OCI-LY1 (cell line): ENCODE measurements at regions not wholly inside any gene's neighbourhood (a gene's known extent, or its start where the extent isn't known, plus 50 kb on each side); places are given as distances from the start of the nearest gene placed in this dataset.

Experiments used
- H2AFZ ChIP-seq: fragments of 200-600 bp; sonication (generic), shearing (Covaris generic); 2 replicates; pipeline ENCODE4 v1.6.0; 2014; ENCODE audit warnings: antibody characterized with exemption, mild to moderate bottlenecking, low read length
- H3F3A ChIP-seq: fragments of 200-600 bp; sonication (generic), shearing (Covaris generic); 2 replicates; pipeline ENCODE4 v1.6.0; 2014; ENCODE audit warnings: mild to moderate bottlenecking, antibody characterized with exemption, low read length, moderate library complexity; ENCODE audit not compliant: insufficient read depth
- H3K27ac ChIP-seq: fragments of 200-600 bp; sonication (generic); 2 replicates; pipeline ENCODE4 v1.5.1; 2014; ENCODE audit warnings: low read length, mixed run types, mild to moderate bottlenecking, low read depth; ENCODE audit not compliant: poor library complexity, severe bottlenecking
- H3K27me3 ChIP-seq: fragments of 200-600 bp; sonication (generic); 2 replicates; pipeline ENCODE4 v1.6.0; 2014; ENCODE audit warnings: antibody characterized with exemption, mild to moderate bottlenecking, low read length, moderate library complexity; ENCODE audit not compliant: insufficient read depth
- H3K36me3 ChIP-seq: fragments of 200-600 bp; sonication (generic); 2 replicates; pipeline ENCODE4 v1.6.1; 2014; ENCODE audit warnings: mild to moderate bottlenecking, antibody characterized with exemption, low read length, moderate library complexity, mixed read lengths; ENCODE audit not compliant: insufficient read depth
- H3K4me1 ChIP-seq: fragments of 200-600 bp; sonication (generic); 2 replicates; pipeline ENCODE4 v1.5.1; 2014; ENCODE audit warnings: mild to moderate bottlenecking, low read length, moderate library complexity; ENCODE audit not compliant: insufficient read depth, severe bottlenecking
- H3K4me2 ChIP-seq: fragments of 200-600 bp; sonication (generic), shearing (Covaris generic); 2 replicates; pipeline ENCODE4 v1.6.1; 2014; ENCODE audit warnings: low read length
- H3K4me3 ChIP-seq: fragments of 200-600 bp; sonication (generic); 2 replicates; pipeline ENCODE4 v1.5.1; 2014; ENCODE audit warnings: low read length, low read depth, mild to moderate bottlenecking, mixed read lengths; ENCODE audit not compliant: poor library complexity, severe bottlenecking
- H3K79me2 ChIP-seq: fragments of 200-600 bp; shearing (Covaris generic); 2 replicates; pipeline ENCODE4 v1.6.1; 2016; ENCODE audit warnings: mixed run types, low read length, mixed read lengths; ENCODE audit not compliant: insufficient read depth
- H3K9ac ChIP-seq: fragments of 200-600 bp; sonication (generic), shearing (Covaris generic); 2 replicates; pipeline ENCODE4 v1.6.1; 2014; ENCODE audit warnings: mild to moderate bottlenecking, low read length, mixed read lengths
- H3K9me2 ChIP-seq: fragments of 200-600 bp; sonication (generic), shearing (Covaris generic); 2 replicates; pipeline ENCODE4 v1.6.1; 2014; ENCODE audit warnings: low read depth, mild to moderate bottlenecking, low read length, mixed read lengths
- H3K9me3 ChIP-seq: fragments of 200-600 bp; shearing (Covaris generic); 2 replicates; pipeline ENCODE4 v1.6.1; 2014; ENCODE audit warnings: low read length, mixed read lengths
- H4K20me1 ChIP-seq: fragments of 200-600 bp; sonication (generic), shearing (Covaris generic); 2 replicates; pipeline ENCODE4 v1.6.0; 2016; ENCODE audit warnings: mild to moderate bottlenecking, low read length; ENCODE audit not compliant: insufficient read depth
- CTCF ChIP-seq: fragments of 200-600 bp; sonication (generic), shearing (Covaris generic); IDR thresholded peaks from 2 replicates; pipeline ENCODE4 v1.5.1; 2017; ENCODE audit warnings: mild to moderate bottlenecking, antibody characterized with exemption, low read length, moderate library complexity, mixed read lengths
- EZH2 ChIP-seq: fragments of 200-600 bp; sonication (generic), shearing (Covaris generic); IDR thresholded peaks from 2 replicates; pipeline ENCODE4 v1.8.0; 2017; ENCODE audit warnings: borderline replicate concordance, mixed run types, mild to moderate bottlenecking, antibody characterized with exemption, low read length, moderate library complexity, mixed read lengths

GRCh38 chr4:180253419-180253818 is 1989.8 kb upstream of the TENM3 start:
- no peak overlapping the region for H3K4me2 ChIP-seq
- TF ChIP-seq EZH2 (no peak), CTCF (no peak)
- H3K9me2 ChIP-seq, result no peaks in the 10 kb centered on the region
- no peak overlapping the region for H3K9ac ChIP-seq
- H3K36me3 ChIP-seq, result no peaks in the 10 kb centered on the region
- H3K27ac ChIP-seq, result no peak overlapping the region
- H4K20me1 ChIP-seq, result no peaks in the 10 kb centered on the region
- no peaks in the 10 kb centered on the region for H3K27me3 ChIP-seq
- no peaks in the 10 kb centered on the region for H3F3A ChIP-seq
- no peak overlapping the region for H3K4me3 ChIP-seq
- H3K9me3 ChIP-seq, result no peaks in the 10 kb centered on the region
- H3K4me1 ChIP-seq, result no peaks in the 10 kb centered on the region
- no peak overlapping the region for H2AFZ ChIP-seq
- H3K79me2 ChIP-seq, result no peaks in the 10 kb centered on the region

GRCh38 chr4:180261346-180261745 is 1981.9 kb upstream of the TENM3 start:
- H3K36me3 ChIP-seq, result no peaks in the 10 kb centered on the region
- H4K20me1 ChIP-seq, result no peaks in the 10 kb centered on the region
- H3K9ac ChIP-seq, result no peak overlapping the region
- no peaks in the 10 kb centered on the region for H3F3A ChIP-seq
- H3K9me2 ChIP-seq, result no peaks in the 10 kb centered on the region
- H3K79me2 ChIP-seq, result no peaks in the 10 kb centered on the region
- no peak overlapping the region for H3K4me3 ChIP-seq
- H3K27me3 ChIP-seq, result no peaks in the 10 kb centered on the region
- no peaks in the 10 kb centered on the region for H3K9me3 ChIP-seq
- no peak overlapping the region for H3K4me2 ChIP-seq
- TF ChIP-seq EZH2 (no peak), CTCF (no peak)
- no peak overlapping the region for H2AFZ ChIP-seq
- H3K4me1 ChIP-seq, result no peaks in the 10 kb centered on the region
- no peak overlapping the region for H3K27ac ChIP-seq

- Histone ChIP-seq H3K9me2 (no peaks in the 10 kb centered on the region), H3K4me3 (no peak overlapping the region), H3K27me3 (no peaks in the 10 kb centered on the region), H3K9me3 (no peaks in the 10 kb centered on the region), H3K36me3 (no peaks in the 10 kb centered on the region), H3K27ac (no peak overlapping the region), H2AFZ (no peak overlapping the region), H3K79me2 (no peaks in the 10 kb centered on the region), H3K4me1 (no peaks in the 10 kb centered on the region), H3F3A (no peaks in the 10 kb centered on the region), H3K4me2 (no peak overlapping the region), H4K20me1 (no peaks in the 10 kb centered on the region), H3K9ac (no peak overlapping the region)
- TF ChIP-seq CTCF (no peak), EZH2 (no peak)
Observed at GRCh38 chr4:180280076-180280475, 1963.1 kb upstream of the TENM3 start.
